ENCODE measurements at regions not wholly inside any gene's neighbourhood (a gene's known extent, or its start where the extent isn't known, plus 50 kb on each side); places are given as distances from the start of the nearest gene placed in this dataset.
"Not testable (repeated sequence)": the region's sequence is repeated elsewhere in the genome, so short reads cannot be mapped to it uniquely, and the experiment has no call there.

- no peak for DNase-seq (ENCODE audit: low spot score)
Observed at GRCh38 chr5:13218518-13218917, 726.0 kb downstream of the DNAH5 start.

DNA sequence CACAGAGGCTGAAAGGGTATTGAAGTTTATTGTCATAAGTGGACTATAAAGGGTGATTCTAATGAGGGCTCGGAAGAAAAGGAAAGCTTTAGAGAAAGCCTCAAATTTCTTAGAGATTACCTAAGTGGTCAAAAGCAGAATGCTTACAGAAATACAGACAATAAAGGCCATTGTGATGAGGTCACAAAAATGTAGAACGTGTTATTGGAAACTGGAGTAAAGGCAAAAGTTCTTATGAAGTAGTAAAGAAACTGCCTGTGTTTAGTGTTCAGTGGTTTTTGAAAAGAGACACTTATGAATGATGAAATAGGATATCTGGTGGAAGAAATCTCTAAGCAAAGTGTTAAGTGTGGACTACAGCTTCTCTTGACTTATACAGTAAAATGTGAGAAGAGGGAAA lies 726.9 kb downstream of the DNAH5 start:
- DNase-seq (ENCODE audit: low spot score), result no peak

GRCh38 chr5:13215806-13216205 lies 728.7 kb downstream of the DNAH5 start:
- no peak for DNase-seq (ENCODE audit: low spot score)

DNA sequence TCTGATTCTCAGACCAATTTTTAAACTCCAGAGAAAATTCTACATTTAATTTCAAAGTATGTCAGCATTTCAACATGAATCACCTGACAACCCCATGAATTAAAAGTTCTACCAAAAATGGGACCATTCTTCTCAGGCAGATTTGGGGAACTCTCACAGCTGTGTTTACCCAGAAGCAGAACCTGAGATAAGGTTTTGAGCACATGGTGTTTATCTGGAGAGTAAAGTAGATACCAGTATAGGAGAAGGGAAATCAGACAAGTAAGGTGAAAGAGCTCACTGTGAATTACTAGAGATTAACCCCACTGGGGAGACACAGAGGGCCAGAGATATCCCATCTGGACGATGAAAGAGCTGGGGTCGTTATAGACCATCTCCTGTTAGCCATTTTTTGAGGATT lies 729.1 kb downstream of the DNAH5 start:
- no peak for DNase-seq (ENCODE audit: low spot score)

- DNase-seq (ENCODE audit: low spot score), result no peak
Observed at GRCh38 chr5:13214182-13214581, 730.3 kb downstream of the DNAH5 start.

GRCh38 chr5:13212886-13213285 lies 731.6 kb downstream of the DNAH5 start:
- DNase-seq (ENCODE audit: low spot score), result no peak

DNA sequence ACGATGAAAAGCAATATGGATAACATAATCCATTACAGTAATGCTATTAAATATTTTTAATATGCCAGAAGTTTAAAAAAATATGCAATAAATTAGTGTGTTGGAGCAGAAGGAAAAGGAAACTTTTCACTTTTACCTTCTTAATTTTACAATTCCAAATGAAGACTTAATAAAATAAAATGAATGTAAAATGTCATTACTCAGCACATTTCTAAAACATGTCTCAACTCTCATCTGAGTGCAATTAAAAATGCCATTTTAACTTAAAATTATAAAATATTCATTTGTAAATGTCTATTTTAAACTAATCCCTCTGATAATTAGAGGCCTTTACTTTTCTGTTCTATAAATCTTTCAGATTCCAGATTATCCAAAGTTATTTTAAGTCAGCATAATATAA lies 733.4 kb downstream of the DNAH5 start:
- no peak for DNase-seq (ENCODE audit: low spot score)

- no peak for DNase-seq (ENCODE audit: low spot score)
Observed at GRCh38 chr5:13207112-13207511, 737.4 kb downstream of the DNAH5 start.

- DNase-seq (ENCODE audit: low spot score), result no peak
Observed at GRCh38 chr5:13201022-13201421, 743.5 kb downstream of the DNAH5 start.

- DNase-seq (ENCODE audit: low spot score), result not testable (repeated sequence)
Observed at GRCh38 chr5:13198226-13198625, 746.3 kb downstream of the DNAH5 start.

DNA sequence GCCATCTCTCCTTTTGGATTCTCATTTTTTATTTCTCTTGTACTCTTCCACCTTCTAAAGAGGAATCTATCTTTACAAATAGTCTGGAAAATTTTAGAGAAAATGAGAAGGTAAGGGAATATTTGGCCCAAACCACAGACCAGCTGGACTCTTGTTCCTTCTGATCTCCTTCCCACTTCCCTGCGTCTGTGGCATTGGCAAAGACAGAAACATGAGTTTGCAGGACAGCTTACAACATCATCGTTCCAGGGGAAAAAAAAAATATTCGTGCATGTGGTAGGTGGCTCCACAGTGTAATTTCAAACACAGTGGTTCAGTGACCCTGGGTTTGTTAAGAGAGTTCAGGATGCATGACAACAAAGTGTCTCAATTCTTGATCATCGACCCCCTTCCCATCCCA lies 755.0 kb downstream of the DNAH5 start:
- no peak for DNase-seq (ENCODE audit: low spot score)

- DNase-seq (ENCODE audit: low spot score), result no peak
Observed at GRCh38 chr5:13188371-13188770, 756.1 kb downstream of the DNAH5 start.

DNA sequence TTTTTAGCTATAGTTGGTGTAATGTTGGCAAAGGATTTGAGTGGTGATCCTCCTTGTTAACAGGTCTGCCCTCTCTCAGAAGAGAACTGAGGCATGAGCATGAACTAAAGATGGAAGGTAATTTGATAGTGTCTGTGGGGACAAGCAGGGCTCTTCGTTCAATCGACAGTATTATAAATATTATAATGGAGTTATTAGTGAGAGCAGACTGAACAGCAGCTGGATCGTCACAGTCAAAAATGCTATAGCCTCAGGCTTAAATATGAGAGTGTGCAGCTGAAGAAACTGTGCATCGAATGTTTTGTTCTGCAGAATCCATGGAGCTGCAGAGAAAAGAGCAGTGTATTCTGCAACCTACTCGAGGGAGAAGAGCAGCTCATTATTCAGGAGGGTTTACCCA lies 757.3 kb downstream of the DNAH5 start:
- no peak for DNase-seq (ENCODE audit: low spot score)

DNA sequence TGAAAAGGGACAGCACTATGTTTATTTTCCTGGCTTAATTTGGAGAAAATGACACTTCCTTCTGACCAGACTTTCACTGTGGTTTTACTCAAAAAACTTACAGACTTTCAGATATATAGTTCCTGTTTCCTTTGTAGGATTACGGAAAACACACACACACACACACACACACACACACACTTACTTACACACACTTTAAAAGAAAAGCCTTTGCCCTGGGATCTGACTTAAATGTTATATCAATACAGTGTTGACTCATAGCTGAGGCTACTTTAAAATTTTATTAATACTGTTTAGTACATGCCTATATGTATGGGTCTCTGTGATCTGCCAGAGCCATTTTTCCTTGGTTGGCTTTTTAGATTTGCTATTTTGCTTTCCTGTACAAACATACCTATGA lies 758.3 kb downstream of the DNAH5 start:
- no peak for DNase-seq (ENCODE audit: low spot score)

GRCh38 chr5:13179407-13180087 lies 764.9 kb downstream of the DNAH5 start:
- no peak for DNase-seq (ENCODE audit: low spot score)

DNA sequence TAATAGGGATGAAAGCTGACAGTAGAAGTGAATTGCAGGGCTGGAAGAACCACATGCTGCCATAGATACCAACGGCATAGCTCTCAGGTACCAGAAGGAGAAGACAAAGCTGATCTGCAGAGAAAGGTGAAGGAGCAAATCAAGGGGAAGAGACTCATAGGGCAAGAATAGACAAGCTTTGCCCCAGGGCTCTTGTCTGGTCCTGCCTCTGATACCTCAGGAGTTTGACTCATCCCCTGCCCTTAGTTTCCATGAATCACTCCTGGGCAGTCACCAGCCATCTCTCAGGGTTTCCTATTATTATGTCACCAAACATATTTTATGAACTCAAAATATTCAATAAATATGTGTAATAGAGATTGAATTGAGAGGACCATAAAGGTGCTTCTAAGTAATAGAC lies 800.9 kb downstream of the DNAH5 start:
- DNase-seq (ENCODE audit: low spot score), result no peak

DNA sequence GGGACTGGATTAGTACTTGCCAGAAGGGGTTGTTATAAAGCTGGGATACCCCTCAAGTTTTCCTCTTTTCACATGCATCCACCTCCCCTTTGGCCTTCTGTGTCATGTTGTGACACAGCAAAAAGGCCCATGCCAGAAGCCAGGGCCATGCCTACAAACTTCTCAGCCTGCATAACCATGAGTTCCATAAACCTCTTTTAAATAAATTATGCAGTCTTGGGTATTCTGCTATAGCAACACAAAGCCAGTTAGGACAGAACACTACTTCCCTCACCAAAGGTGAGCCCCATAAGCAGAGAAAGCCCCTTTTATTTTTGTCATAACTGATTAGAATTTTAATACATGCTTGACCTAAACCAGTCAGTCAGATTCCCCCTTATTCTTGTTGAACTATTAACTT lies 801.3 kb downstream of the DNAH5 start:
- no peak for DNase-seq (ENCODE audit: low spot score)

DNA sequence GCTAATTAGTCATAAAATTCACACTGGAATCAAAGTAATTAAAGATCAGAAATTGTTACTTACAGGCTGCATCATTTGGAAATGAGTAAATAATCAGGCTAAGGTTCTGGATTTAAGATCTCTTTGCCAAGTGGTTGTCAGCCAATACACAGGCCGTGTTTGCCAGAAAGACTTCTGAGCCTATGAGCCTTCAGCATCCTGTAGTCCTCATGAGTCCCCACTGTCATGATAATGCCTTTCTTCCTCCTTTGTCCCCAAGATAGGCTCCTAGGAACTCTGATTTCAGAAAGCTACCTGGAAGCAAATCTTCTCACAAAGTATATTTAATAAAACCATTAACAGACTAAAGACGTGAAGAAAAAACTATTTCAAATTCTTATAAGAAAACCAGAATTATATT lies 810.5 kb downstream of the DNAH5 start:
- no peak for DNase-seq (ENCODE audit: low spot score)

DNA sequence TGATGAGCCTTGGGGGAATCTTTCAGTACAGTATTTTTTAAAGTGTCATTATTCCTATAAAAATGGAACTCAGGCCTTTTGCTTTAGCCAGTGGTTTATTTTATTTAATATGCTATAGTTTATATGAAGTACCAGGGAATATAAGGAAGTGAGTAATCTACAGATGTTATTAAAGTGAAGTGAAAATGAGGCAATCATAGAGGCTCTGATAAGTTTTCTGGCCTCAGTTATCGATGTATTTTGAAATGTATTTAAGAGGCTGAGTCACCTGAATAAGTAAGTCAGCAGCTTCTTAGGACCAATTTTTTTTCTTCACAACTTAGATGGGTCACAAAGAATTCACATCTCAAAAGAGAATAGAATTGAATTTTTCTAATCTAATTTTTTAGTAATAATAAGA lies 829.0 kb downstream of the DNAH5 start:
- no peak for DNase-seq (ENCODE audit: low spot score)

GRCh38 chr5:13108265-13108664 lies 836.2 kb downstream of the DNAH5 start:
- DNase-seq (ENCODE audit: low spot score), result no peak

DNA sequence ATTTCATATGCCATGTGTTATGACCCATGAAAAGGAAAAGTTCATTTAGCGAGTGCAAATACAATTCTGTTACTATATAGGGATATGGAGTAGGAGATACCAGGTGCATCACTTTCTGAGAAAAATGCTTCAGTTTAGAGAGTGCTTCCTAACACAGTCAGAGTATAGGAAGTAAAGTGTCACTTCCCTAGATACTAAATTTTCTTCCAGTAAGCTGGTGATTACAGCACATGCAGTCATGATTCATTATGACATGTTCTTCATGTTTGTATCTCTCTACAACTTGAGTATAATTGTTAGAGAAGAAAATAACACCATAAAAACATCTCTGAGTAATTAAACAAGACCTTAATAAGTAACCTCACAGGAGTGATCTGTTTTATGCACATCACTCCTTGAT lies 837.0 kb downstream of the DNAH5 start:
- DNase-seq (ENCODE audit: low spot score), result no peak

DNA sequence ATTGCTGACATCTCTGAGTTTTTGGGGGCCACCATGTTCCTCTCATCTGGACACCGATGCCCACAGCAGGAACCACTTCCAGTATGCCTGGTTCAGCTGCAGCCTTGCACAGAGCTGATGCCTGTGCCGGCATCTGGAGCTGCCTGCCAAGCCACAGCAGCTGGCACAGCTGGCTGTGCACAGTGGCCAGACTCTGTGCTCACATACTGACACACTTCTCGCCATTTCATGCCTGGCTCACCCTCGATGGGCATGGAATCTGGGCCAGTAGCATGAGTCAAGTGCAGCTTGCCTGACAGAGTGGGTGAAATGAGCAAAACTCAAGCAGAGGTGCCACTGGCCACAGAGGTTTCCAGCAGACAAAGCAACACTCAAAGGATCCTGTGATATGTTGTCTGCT lies 863.4 kb downstream of the DNAH5 start:
- no peak for DNase-seq (ENCODE audit: low spot score)

DNA sequence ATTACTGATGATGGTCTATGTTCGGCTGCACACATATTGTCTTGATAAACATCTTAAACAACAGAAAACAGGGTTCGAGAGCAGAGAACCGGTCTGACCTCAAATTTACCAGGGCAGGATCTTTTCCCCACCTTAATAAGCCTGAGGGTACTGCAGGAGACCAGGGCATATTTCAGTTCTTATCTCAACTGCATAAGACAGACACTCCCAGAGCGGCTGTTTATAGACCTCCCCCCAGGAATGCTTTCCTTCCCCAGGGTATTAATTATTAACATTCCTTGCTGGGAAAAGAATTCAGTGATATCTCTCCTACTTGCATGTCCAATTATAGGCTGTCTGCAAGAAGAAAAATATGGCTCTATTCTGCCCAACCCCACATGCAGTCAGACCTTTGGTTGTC lies 871.6 kb downstream of the DNAH5 start:
- DNase-seq (ENCODE audit: low spot score), result not testable (repeated sequence)

- DNase-seq (ENCODE audit: low spot score), result no peak
Observed at GRCh38 chr5:13063088-13063487, 881.4 kb downstream of the DNAH5 start.
